ENCODE measurements at regions not wholly inside any gene's neighbourhood (a gene's known extent, or its start where the extent isn't known, plus 50 kb on each side); places are given as distances from the start of the nearest gene placed in this dataset.

DNA sequence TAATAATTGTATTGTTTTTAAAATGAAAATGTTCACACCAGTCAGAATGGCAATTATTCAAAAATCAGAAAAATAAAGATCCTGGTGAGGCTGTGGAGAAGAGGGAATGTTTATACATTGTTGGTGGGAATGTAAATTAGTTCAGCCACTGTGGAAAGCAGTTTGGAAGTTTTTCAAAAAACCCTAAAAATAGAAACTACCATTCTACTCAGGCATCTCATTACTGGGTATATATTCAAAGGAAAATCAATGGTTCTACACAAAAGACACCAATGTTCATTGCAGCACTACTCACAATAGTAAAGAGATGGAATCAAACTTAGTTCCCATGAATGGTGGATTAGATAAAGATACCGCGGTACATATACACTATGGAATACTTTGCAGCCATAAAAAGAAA is 461.5 kb upstream of the ADGRB3 start:
- Histone ChIP-seq H3K9me1 (replicated peaks; ENCODE audit: control insufficient read depth, extremely low read depth, insufficient read depth, low read length) (no peaks in the 10 kb centered on the region), H3K4me1 (ENCODE audit: control insufficient read depth, extremely low read depth, insufficient read depth, low read length) (no peaks in the 10 kb centered on the region), H3K9ac (replicated peaks; ENCODE audit: extremely low read depth, insufficient read depth, low read length) (no peak overlapping the region), H2AFZ (ENCODE audit: low read depth, low read length) (no peak overlapping the region), H3K4me3 (replicated peaks in 1 of 3; ENCODE audit: insufficient read depth in 1 of 3, low read depth in 1 of 3, low read length in 3 of 3) (no peak overlapping the region), H3K9me3 (replicated peaks; ENCODE audit: control insufficient read depth, insufficient read depth, low read length) (peaks cover 1% of the 10 kb centered on the region), H3K79me2 (ENCODE audit: control insufficient read depth, insufficient read depth, low read length) (no peaks in the 10 kb centered on the region), H3K27me3 (ENCODE audit: control insufficient read depth in 2 of 2, insufficient read depth in 2 of 2, low read length in 2 of 2) (no peaks in the 10 kb centered on the region), H4K20me1 (replicated peaks; ENCODE audit: control insufficient read depth, extremely low read depth, insufficient read depth, low read length) (no peaks in the 10 kb centered on the region), H3K4me2 (ENCODE audit: insufficient read depth, low read length) (no peak overlapping the region), H3K36me3 (ENCODE audit: control insufficient read depth in 2 of 2, extremely low read depth in 1 of 2, insufficient read depth in 2 of 2, low read length in 2 of 2) (no peaks in the 10 kb centered on the region), H3K27ac (ENCODE audit: insufficient read depth, low read depth, low read length) (no peak overlapping the region)
- DNase-seq (ENCODE audit: low read depth, low spot score): no peak
- ChIA-PET CTCF (no interaction called here), POLR2A (no interaction called here)
- no peak for TF ChIP-seq JUN (IDR thresholded peaks at IDR 0.05; ENCODE audit: borderline replicate concordance, insufficient read depth, insufficient read length, low read depth)
- no peak for TF ChIP-seq POLR2AphosphoS5 (IDR thresholded peaks at IDR 0.05; ENCODE audit: insufficient read depth, low read depth, low read length)
- no peak for TF ChIP-seq POLR2A (IDR thresholded peaks at IDR 0.05; ENCODE audit: low read depth, low read length)
- TF ChIP-seq, protein P1, sequence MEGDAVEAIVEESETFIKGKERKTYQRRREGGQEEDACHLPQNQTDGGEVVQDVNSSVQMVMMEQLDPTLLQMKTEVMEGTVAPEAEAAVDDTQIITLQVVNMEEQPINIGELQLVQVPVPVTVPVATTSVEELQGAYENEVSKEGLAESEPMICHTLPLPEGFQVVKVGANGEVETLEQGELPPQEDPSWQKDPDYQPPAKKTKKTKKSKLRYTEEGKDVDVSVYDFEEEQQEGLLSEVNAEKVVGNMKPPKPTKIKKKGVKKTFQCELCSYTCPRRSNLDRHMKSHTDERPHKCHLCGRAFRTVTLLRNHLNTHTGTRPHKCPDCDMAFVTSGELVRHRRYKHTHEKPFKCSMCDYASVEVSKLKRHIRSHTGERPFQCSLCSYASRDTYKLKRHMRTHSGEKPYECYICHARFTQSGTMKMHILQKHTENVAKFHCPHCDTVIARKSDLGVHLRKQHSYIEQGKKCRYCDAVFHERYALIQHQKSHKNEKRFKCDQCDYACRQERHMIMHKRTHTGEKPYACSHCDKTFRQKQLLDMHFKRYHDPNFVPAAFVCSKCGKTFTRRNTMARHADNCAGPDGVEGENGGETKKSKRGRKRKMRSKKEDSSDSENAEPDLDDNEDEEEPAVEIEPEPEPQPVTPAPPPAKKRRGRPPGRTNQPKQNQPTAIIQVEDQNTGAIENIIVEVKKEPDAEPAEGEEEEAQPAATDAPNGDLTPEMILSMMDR (IDR thresholded peaks at IDR 0.05; ENCODE audit: extremely low read depth in 1 of 2, insufficient read depth in 1 of 2, low read depth in 1 of 2, low read length in 2 of 2): no peak
- no peak for TF ChIP-seq GATA2 (IDR thresholded peaks at IDR 0.05; ENCODE audit: insufficient read depth, insufficient read length, low read depth, low read length)
- no peak for TF ChIP-seq EZH2 (IDR thresholded peaks at IDR 0.05; ENCODE audit: borderline replicate concordance, low read depth, low read length, severe bottlenecking)
- TF ChIP-seq MYC (IDR thresholded peaks at IDR 0.05; ENCODE audit: low read depth, low read length): no peak
- TF ChIP-seq, protein P2, sequence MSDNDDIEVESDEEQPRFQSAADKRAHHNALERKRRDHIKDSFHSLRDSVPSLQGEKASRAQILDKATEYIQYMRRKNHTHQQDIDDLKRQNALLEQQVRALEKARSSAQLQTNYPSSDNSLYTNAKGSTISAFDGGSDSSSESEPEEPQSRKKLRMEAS (IDR thresholded peaks at IDR 0.05; ENCODE audit: insufficient read depth, insufficient read length): no peak
- no peak for TF ChIP-seq FOS (IDR thresholded peaks at IDR 0.05; ENCODE audit: borderline replicate concordance, insufficient read depth, low read length)
- dilution Hi-C loops (cut with MboI; ENCODE audit: extremely low pct_ligation_motif_present, low sequenced_read_pairs) (no loop called here), intact Hi-C loops (cut with micrococcal nuclease) (no loop called here)
- BruUV-seq (replicated peaks): no TSS peak
- FAIRE-seq: no peak

Measured in endothelial cell of umbilical vein (primary cell).